A673 (cell line): ENCODE measurements at regions not wholly inside any gene's neighbourhood (a gene's known extent, or its start where the extent isn't known, plus 50 kb on each side); places are given as distances from the start of the nearest gene placed in this dataset.

Experiments used
- BruUV-seq: library from RNA; stranded (reverse); fragments of 400-500 nt; replicated peaks from 2 replicates; lab custom pipeline; 2021; lab: Mats Ljungman, UMichigan
- CTCF ChIA-PET: fragments of 300-600 bp; sonication (Branson Sonifier 250); formaldehyde crosslinking; loops from one replicate; lab custom pipeline; 2022; ENCODE audit warnings: antibody characterized with exemption; lab: Charles Lee
- POLR2A ChIA-PET: fragments of 300-600 bp; sonication (Branson Sonifier 250); formaldehyde crosslinking; loops from one replicate; lab custom pipeline; 2022; ENCODE audit warnings: antibody characterized with exemption; ENCODE audit not compliant: low non-redundant PET; lab: Charles Lee
- DNase-seq: peaks from one replicate; pipeline ENCODE4 v3.0.0-alpha.2; 2015; ENCODE audit warnings: low spot score
- H3K27ac ChIP-seq: fragments of 200-600 bp; sonication (generic); 2 replicates; pipeline ENCODE4 v1.5.1; 2016; ENCODE audit warnings: mixed run types, low read depth, mild to moderate bottlenecking, mixed read lengths, antibody characterized with exemption, low read length; ENCODE audit not compliant: poor library complexity, severe bottlenecking
- H3K27me3 ChIP-seq: fragments of 200-600 bp; sonication (generic); replicated peaks from 2 replicates; pipeline ENCODE4 v1.6.1; 2017; ENCODE audit warnings: mixed run types, low read depth, mild to moderate bottlenecking, mixed read lengths, antibody characterized with exemption, low read length; ENCODE audit not compliant: insufficient read depth, poor library complexity
- H3K36me3 ChIP-seq: fragments of 200-600 bp; sonication (generic); 2 replicates; pipeline ENCODE4 v1.6.1; 2016; ENCODE audit warnings: mixed run types, mild to moderate bottlenecking, mixed read lengths, antibody characterized with exemption, low read length; ENCODE audit not compliant: insufficient read depth, poor library complexity, severe bottlenecking
- H3K4me1 ChIP-seq: fragments of 200-600 bp; sonication (generic); 2 replicates; pipeline ENCODE4 v1.6.1; 2017; ENCODE audit warnings: mixed run types, mild to moderate bottlenecking, mixed read lengths, antibody characterized with exemption, low read length; ENCODE audit not compliant: insufficient read depth, poor library complexity, severe bottlenecking
- H3K4me3 ChIP-seq: fragments of 200-600 bp; sonication (generic); 2 replicates; pipeline ENCODE4 v1.5.1; 2016; ENCODE audit warnings: low read depth, mixed run types, mild to moderate bottlenecking, mixed read lengths, low read length; ENCODE audit not compliant: poor library complexity, severe bottlenecking
- H3K9me3 ChIP-seq: fragments of 200-600 bp; sonication (generic); 2 replicates; pipeline ENCODE4 v1.6.1; 2016; ENCODE audit warnings: mixed run types, low read depth, mild to moderate bottlenecking, mixed read lengths, antibody characterized with exemption, low read length; ENCODE audit not compliant: poor library complexity, severe bottlenecking
- EZH2 ChIP-seq: fragments of 200-600 bp; sonication (generic); IDR thresholded peaks from 2 replicates; pipeline ENCODE4 v1.6.1; 2017; ENCODE audit warnings: borderline replicate concordance, low read depth, mild to moderate bottlenecking, mixed read lengths, antibody characterized with exemption, low read length; ENCODE audit not compliant: poor library complexity, severe bottlenecking
- intact Hi-C: fragments of 100-400 bp; cut with micrococcal nuclease; formaldehyde crosslinking; loops from one replicate; pipeline ENCODE4 v1.10.0; 2022; ENCODE audit not compliant: unreplicated experiment
- TF ChIP-seq, protein P1 (sequence below): fragments of 300-800, 200-600 bp; sonication (generic); conservative IDR thresholded peaks from 2 replicates; pipeline ENCODE4 v1.5.1; 2017; ENCODE audit warnings: low read depth, mild to moderate bottlenecking, antibody characterized with exemption, low read length, moderate library complexity, mixed read lengths

DNA sequence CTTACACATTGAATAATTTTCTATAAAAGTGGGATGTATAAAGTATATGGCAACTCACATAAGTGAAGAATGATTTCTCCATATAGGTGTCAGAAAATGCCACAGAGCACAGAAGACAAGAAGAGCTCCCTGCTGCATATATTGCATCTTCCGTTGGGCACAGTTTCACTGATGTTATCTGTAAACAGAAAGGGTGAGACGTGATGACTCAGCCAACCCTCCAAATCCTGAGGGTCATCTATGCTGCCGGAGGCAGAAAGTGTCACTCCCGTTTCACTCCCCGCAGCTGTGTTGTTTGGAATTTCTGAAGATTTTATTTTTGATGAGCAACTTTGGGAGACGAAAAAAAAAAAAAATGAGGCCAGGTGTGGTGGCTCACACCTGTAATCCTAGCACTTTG lies 644.1 kb downstream of the C6orf118 start:
- no peaks in the 10 kb centered on the region for H3K9me3 ChIP-seq
- no peaks in the 10 kb centered on the region for H3K27me3 ChIP-seq
- no peaks in the 10 kb centered on the region for H3K4me1 ChIP-seq
- no peak overlapping the region for H3K4me3 ChIP-seq
- CTCF ChIA-PET: no interaction called here
- TF ChIP-seq, protein P1, sequence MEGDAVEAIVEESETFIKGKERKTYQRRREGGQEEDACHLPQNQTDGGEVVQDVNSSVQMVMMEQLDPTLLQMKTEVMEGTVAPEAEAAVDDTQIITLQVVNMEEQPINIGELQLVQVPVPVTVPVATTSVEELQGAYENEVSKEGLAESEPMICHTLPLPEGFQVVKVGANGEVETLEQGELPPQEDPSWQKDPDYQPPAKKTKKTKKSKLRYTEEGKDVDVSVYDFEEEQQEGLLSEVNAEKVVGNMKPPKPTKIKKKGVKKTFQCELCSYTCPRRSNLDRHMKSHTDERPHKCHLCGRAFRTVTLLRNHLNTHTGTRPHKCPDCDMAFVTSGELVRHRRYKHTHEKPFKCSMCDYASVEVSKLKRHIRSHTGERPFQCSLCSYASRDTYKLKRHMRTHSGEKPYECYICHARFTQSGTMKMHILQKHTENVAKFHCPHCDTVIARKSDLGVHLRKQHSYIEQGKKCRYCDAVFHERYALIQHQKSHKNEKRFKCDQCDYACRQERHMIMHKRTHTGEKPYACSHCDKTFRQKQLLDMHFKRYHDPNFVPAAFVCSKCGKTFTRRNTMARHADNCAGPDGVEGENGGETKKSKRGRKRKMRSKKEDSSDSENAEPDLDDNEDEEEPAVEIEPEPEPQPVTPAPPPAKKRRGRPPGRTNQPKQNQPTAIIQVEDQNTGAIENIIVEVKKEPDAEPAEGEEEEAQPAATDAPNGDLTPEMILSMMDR: no peak
- TF ChIP-seq EZH2: no peak
- POLR2A ChIA-PET: no interaction called here
- DNase-seq: no peak
- no peak overlapping the region for H3K27ac ChIP-seq
- BruUV-seq: no TSS peak
- intact Hi-C loops: no loop called here
- H3K36me3 ChIP-seq: no peaks in the 10 kb centered on the region

DNA sequence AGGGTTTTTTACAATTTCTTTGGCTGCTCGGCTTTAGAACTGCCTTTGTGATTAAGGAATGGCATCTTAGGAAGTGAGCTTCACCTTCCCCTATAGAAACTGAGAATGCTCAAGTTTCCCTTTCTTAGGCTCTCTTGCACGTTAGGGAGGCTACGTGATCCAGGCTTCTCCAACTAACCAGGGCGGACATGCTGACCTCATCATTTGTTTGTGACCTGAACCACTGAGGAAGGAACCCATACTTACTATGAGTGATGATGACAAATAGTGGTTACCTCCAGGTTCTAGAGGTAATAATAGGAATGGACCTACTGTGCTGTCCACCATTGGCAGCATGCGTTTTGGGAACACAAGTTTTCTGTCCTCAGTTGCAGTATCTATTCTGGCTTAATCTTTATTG lies 645.8 kb downstream of the C6orf118 start:
- no peaks in the 10 kb centered on the region for H3K36me3 ChIP-seq
- intact Hi-C loops: no loop called here
- H3K9me3 ChIP-seq: no peaks in the 10 kb centered on the region
- H3K27me3 ChIP-seq: no peaks in the 10 kb centered on the region
- no TSS peak for BruUV-seq
- CTCF ChIA-PET: no interaction called here
- no peaks in the 10 kb centered on the region for H3K4me1 ChIP-seq
- POLR2A ChIA-PET: no interaction called here
- H3K27ac ChIP-seq: no peak overlapping the region
- no peak for DNase-seq
- TF ChIP-seq, protein P1: no peak
- TF ChIP-seq EZH2: no peak
- no peak overlapping the region for H3K4me3 ChIP-seq

DNA sequence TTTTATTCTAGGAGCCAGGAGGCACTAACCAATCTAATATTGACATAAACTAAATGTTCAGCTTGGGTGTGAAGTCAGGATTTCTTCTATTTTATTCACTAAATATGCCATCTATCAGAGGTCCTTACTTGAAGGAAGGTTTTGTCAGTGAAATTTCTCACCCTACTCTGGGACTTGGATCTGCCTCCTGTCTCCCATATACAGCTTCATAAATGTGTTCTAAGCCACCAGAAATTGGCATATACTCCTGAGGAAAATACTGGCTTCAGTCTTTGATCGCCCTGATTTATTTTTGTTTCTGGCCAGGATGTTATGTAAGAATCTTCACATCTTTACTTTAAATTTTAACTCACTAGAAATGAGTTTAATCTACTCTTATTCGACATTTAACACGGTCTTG lies 647.7 kb downstream of the C6orf118 start:
- no peak for TF ChIP-seq EZH2
- TF ChIP-seq, protein P1: no peak
- Histone ChIP-seq H3K4me1 (no peaks in the 10 kb centered on the region), H3K27me3 (no peaks in the 10 kb centered on the region), H3K36me3 (no peaks in the 10 kb centered on the region), H3K27ac (no peak overlapping the region), H3K9me3 (no peaks in the 10 kb centered on the region), H3K4me3 (no peak overlapping the region)
- POLR2A ChIA-PET: no interaction called here
- CTCF ChIA-PET: no interaction called here
- BruUV-seq: no TSS peak
- no peak for DNase-seq
- intact Hi-C loops: no loop called here
